NCI-H345 (cell line): ENCODE measurements at regions not wholly inside any gene's neighbourhood (a gene's known extent, or its start where the extent isn't known, plus 50 kb on each side); places are given as distances from the start of the nearest gene placed in this dataset.
A peak's percentile ranks its signal among the peaks of the same experiment; 100 is the strongest.
"Not testable (repeated sequence)": the region's sequence is repeated elsewhere in the genome, so short reads cannot be mapped to it uniquely, and the experiment has no call there.

ENCODE experiments used
- DNase-seq: peaks from one replicate; lab custom pipeline; 2025; lab: John Stamatoyannopoulos, UW

DNA sequence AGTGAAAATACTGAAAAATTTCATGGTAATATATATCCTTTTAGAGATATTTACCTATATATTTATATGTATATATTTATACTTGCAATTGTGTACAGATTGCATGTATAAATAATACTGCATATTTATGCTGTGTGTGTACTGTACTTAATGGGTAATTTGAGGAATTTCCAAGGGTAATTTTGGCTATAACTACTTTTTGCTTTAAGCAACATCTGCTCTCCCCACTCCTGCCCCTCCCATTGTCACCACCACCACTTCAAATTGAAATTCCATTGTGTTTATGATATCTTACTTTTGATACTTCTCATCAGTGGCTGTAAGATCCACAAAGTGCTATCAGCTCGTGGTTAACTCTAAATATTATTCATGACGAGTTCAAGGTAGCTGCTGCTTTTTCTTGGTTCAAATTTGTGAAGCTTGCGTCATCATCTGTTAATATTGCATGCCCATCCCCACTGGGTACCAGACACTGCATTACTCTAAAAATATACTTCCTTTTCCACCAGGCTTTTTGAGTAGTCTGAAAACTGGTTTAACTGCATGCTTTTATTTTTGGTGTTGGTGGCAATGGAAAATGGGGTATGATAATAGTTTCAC, 91.7 kb upstream of the MITF start:
- DNase-seq = no peak

- no peak for DNase-seq
These were observed 92.2 kb upstream of the MITF start for GRCh38 chr3:69647081-69647480.

GRCh38 chr3:69646287-69647067, 92.8 kb upstream of the MITF start:
- no peak for DNase-seq

GRCh38 chr3:69642606-69643005, 96.7 kb upstream of the MITF start:
- no peak for DNase-seq

GRCh38 chr3:69639851-69640250, 99.4 kb upstream of the MITF start:
- no peak for DNase-seq

DNA sequence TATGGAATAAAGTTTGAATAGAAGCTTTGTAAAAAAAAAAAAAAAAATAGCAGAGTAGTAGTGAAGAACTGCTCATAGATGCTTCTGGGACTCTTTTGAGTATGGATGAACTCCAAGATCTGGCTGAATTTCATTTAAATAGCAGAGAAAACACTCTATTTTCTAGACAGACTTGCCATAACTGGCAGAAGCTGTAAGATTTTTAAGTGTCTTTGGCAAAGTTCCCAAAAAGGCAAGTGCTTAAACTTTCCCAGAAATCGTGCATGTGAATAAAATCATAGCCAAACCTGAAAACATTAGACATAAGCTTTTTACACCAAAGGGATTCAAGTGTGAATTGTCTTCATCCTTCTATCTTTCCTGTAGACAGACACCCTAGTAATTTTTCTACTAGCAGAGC, 110.3 kb upstream of the MITF start:
- DNase-seq = no peak

DNA sequence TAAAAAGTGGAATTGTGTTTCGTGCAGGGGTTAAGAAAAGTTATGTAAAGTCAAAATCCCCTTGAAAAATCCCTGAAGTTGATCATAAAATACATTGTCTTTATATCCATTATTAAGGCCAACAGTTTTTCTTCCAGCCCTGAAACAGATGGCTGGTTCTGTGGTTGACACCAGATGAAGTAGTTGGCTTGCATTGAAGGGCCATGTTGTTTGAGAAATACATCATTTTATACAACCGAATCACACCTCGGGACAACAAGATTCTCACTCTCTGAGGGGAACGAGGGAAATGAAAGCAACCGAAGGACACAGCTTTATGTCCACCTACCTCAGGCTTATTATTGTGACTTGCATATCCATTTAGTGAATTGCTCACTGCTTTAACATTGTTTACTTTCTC, 126.0 kb upstream of the MITF start:
- peak; percentile 10 for DNase-seq

DNA sequence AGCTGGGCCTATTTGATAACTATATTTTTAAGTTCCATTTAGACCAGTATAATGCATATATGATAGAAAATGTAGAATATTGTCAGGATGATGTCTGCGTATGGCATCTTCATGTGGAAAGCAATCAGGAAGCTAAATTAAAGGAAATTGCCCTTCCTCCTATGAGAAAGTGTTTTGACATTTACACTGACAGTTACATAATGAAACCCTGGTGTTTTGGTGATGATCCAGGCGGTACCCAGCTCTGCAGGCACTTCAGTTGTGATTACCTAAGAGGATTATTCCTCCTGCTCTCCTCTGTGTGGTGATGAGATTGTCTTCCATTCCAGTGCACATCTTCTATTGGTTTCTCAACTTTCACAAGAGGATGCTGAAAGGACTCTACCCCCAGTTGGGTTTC, 126.5 kb upstream of the MITF start:
- peak; percentile 1 for DNase-seq

GRCh38 chr3:69609566-69609965, 129.7 kb upstream of the MITF start:
- not testable (repeated sequence) for DNase-seq

DNA sequence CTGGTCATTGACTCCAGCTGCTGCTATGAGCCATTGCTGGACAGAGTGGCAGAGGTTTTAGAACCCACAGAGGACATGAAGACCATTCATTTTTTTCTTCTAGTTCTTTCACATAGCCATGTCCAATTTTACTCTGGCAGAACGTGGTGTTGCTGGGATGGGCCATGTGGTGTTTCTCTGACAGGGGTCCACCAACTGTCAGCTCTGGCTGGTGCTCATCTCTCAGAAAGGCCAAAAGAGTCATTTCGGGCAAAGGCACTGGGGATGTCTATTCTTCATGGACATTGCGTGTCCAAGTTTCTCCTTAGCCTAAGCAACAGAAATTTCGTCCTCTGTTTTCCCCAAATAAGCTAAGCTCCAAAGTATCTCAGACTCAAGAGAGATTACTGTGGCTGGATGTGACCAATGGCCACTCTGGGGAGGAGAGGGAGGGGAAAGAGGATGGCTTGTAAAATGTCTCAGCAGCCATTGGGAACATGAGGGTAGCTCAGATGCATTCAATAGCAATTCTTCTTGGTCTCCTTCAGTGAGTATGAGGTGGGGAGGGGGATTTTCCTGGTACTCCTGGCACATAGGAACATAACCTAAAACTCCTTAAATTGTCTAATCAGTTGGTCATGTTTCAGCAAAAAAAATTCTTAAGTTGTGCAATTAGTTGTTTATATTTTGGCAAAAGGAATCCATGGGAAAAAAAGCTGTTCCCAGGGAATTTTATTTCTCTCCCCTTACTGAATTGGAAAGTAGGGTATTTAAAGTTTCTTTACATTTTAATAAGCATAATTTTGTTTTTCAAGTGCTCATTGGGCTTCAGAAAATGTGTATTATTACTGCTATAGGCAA, 131.6 kb upstream of the MITF start:
- DNase-seq = no peak

DNA sequence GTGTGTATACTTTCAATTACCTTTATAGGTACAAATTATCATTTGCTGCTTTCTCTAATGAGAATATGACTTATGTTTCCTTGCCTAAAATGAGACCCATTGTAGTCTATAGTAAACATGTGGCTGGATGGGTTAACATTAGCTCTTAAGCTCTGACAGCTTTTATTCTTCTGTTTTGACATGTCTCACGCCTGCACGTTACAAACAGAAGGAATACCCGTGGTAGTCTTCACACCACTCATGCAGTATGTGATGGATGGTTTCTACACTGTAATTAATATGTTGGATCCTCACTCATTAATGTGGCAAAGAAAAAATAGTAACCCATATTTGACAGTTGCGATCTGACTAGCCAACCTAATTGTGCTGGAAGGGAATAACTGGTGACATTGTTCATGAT, 133.4 kb upstream of the MITF start:
- DNase-seq = no peak

DNA sequence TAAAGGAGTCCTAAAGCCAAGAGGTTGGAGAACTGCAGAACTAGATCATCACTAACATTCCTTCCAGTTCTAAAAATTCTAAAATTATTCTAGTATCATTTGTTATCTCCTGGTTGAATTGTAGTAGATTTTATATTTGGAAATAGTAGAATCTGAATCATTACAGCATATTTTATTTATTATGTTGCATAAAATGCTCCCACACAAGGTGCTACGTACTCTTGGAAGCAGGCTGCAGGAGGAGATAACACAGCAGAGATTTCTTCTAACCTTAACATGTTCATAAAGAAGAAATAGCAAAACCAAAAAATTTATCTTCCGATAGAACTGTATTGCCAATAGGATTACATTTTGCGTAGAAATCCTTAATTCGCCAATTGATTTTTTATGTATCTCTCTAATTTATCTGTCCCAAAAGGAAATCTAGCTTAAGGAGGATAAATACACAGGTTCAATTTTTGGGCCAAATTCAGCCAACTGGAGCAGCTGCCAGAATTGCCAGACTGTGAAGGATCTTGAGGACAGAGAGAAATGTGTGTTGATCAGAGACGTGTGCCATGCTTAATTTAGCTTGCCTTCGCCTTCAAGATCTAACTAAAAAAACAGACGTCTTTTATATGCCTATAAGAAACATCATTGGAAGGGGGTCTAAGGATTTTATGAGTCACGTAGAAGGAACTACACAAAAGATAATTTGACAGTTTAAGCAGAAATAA, 134.4 kb upstream of the MITF start:
- no peak for DNase-seq

- no peak for DNase-seq
These were observed 137.2 kb upstream of the MITF start for GRCh38 chr3:69602112-69602511.

GRCh38 chr3:69594286-69594685, 145.0 kb upstream of the MITF start:
- no peak for DNase-seq

DNA sequence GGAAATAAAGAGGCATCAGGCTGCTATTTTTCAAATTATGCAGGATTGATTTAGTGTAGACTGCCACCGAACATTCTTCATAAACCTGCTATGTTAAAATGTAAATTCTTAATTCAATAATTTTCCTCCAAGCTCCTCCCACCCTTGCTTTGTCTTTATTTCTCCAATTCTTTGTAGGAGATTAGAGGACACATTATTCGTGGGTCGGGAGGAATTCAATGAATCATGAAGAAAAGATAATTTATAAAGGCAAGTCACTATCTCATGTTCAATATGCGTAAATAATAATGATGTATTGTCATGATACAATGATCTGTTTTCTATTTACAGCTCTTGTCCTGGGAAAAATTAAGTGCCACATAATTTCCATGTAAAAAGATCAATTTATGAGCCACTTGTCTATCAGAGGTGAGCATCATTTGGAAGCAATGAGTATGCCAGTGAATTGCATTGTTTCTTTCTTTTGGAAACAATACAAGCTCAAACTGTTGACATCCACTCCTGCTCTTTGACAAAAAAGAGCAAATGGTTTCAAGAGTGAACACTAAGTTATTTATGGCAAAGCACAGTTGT, 148.0 kb upstream of the MITF start:
- no peak for DNase-seq

- no peak for DNase-seq
These were observed 149.2 kb upstream of the MITF start for GRCh38 chr3:69590111-69590510.

GRCh38 chr3:69588170-69588569, 151.1 kb upstream of the MITF start:
- DNase-seq = no peak

GRCh38 chr3:69585472-69585871, 153.8 kb upstream of the MITF start:
- no peak for DNase-seq

DNA sequence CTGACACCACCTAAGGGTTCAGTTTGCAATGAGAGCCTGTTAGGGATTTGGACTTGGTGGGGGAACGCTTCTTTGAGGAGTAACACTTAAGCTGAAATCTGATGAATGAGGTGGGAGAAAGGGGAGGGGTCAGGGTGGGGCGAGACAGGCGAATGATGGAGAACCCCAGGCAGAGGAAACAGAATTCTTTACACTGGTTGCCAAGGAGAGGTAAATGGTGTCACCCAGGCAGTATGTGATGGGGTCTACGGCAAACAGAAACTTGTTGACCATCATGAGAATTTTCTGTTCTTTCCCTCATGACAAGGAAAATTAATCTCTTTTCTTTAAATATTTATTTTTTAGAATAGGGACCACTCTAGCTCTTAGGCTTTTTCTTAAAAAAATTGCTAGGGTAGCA, 157.2 kb upstream of the MITF start:
- no peak for DNase-seq

- no peak for DNase-seq
These were observed 159.8 kb upstream of the MITF start for GRCh38 chr3:69579306-69580041.

- DNase-seq = no peak
These were observed 169.7 kb upstream of the MITF start for GRCh38 chr3:69569520-69569919.
